H1 (cell line): ENCODE measurements at regions not wholly inside any gene's neighbourhood (a gene's known extent, or its start where the extent isn't known, plus 50 kb on each side); places are given as distances from the start of the nearest gene placed in this dataset.

ENCODE experiments used
- CTCF ChIA-PET: fragments of 300-600 bp; sonication (Branson Sonifier 250); formaldehyde crosslinking; loops from one replicate; lab custom pipeline; 2021; ENCODE audit not compliant: partially characterized antibody; lab: Charles Lee
- POLR2A ChIA-PET: fragments of 300-600 bp; sonication (Branson Sonifier 250); formaldehyde crosslinking; loops from one replicate; lab custom pipeline; 2021; ENCODE audit warnings: inconsistent platforms; ENCODE audit not compliant: partially characterized antibody; lab: Charles Lee
- DNase-seq, 2 experiments: peaks; one replicate each; pipeline versions ENCODE4 v3.0.0 to v3.0.0-alpha.2; 2010 to 2022; ENCODE audit warnings: low spot score in 2 of 2, low read depth in 1 of 2, mixed read lengths in 1 of 2
- FAIRE-seq: peaks from 2 replicates; lab custom pipeline; 2011; peaks lifted over from hg19 to GRCh38; lab: Jason Lieb, UNC
- H2AFZ ChIP-seq: 2 replicates; pipeline ENCODE4 v1.8.1; 2012; ENCODE audit warnings: low read length, inconsistent platforms
- H2AK5ac ChIP-seq: 2 replicates; pipeline ENCODE4 v1.6.1; 2013; ENCODE audit warnings: low read depth, low read length
- H2BK120ac ChIP-seq: replicated peaks from 2 replicates; pipeline ENCODE3; 2013; ENCODE audit warnings: low read depth, low read length, inconsistent platforms
- H2BK12ac ChIP-seq: 2 replicates; pipeline ENCODE4 v1.6.1; 2013; ENCODE audit warnings: low read depth, low read length
- H2BK15ac ChIP-seq: 2 replicates; pipeline ENCODE4 v1.6.1; 2013; ENCODE audit warnings: low read length
- H2BK20ac ChIP-seq: 2 replicates; pipeline ENCODE4 v1.6.1; 2013; ENCODE audit warnings: low read length
- H2BK5ac ChIP-seq: 2 replicates; pipeline ENCODE4 v1.6.1; 2013; ENCODE audit warnings: low read depth, low read length
- H3K14ac ChIP-seq: 2 replicates; pipeline ENCODE4 v1.6.1; 2013; ENCODE audit warnings: inconsistent platforms; ENCODE audit not compliant: insufficient read length
- H3K18ac ChIP-seq: 2 replicates; pipeline ENCODE4 v1.6.1; 2013; ENCODE audit warnings: low read length; ENCODE audit errors: extremely low read depth
- H3K23ac ChIP-seq: 2 replicates; pipeline ENCODE4 v1.6.1; 2013; ENCODE audit warnings: inconsistent platforms; ENCODE audit not compliant: insufficient read length
- H3K23me2 ChIP-seq: 2 replicates; pipeline ENCODE4 v1.6.1; 2013; ENCODE audit warnings: low read depth, low read length
- H3K27ac ChIP-seq: 2 replicates; pipeline ENCODE4 v1.6.1; 2011; ENCODE audit warnings: low read depth, low read length, inconsistent platforms
- H3K27me3 ChIP-seq, 4 experiments: replicated peaks in 1 of 4; 1 replicate in 1 of 4; 2 replicates in 3 of 4; pipeline versions ENCODE4 v1.6.1 to v1.8.1; 2011 to 2013; ENCODE audit warnings: low read length in 3 of 4, mild to moderate bottlenecking in 3 of 4, inconsistent platforms in 2 of 4, mixed read lengths in 2 of 4, moderate library complexity in 1 of 4; ENCODE audit not compliant: control insufficient read depth in 3 of 4, insufficient read depth in 3 of 4; ENCODE audit errors: extremely low read depth in 1 of 4
- H3K36me3 ChIP-seq, 4 experiments: 2 replicates each; pipeline versions ENCODE4 v1.6.1 to v1.8.1; 2011 to 2013; ENCODE audit warnings: mild to moderate bottlenecking in 4 of 4, low read length in 3 of 4, moderate library complexity in 2 of 4, control low read depth in 1 of 4, inconsistent platforms in 1 of 4; ENCODE audit not compliant: insufficient read depth in 4 of 4, control insufficient read depth in 2 of 4
- H3K4ac ChIP-seq: replicated peaks from 2 replicates; pipeline ENCODE3; 2013; ENCODE audit warnings: low read length, low read depth, mixed read lengths, inconsistent platforms; ENCODE audit not compliant: insufficient read length
- H3K4me1 ChIP-seq, 4 experiments: replicated peaks in 1 of 4; 1 replicate in 1 of 4; 2 replicates in 3 of 4; pipeline versions ENCODE4 v1.6.1 to v1.8.1; 2011 to 2013; ENCODE audit warnings: low read length in 3 of 4, inconsistent platforms in 2 of 4, mixed read lengths in 1 of 4; ENCODE audit not compliant: insufficient read depth in 4 of 4, control insufficient read depth in 3 of 4
- H3K4me2 ChIP-seq, 2 experiments: 2 replicates each; pipeline versions ENCODE4 v1.6.1 to v1.8.1; 2011 to 2013; ENCODE audit warnings: low read depth in 2 of 2, low read length in 2 of 2, control low read depth in 1 of 2, inconsistent platforms in 1 of 2, mild to moderate bottlenecking in 1 of 2; ENCODE audit not compliant: insufficient read depth in 1 of 2
- H3K4me3 ChIP-seq, 4 experiments: fragments of 200-600, 300-600 bp in 1 of 4; sonication (generic), shearing (Covaris generic), sonication (Bioruptor Twin) in 1 of 4; 2 replicates each; pipeline versions ENCODE4 v1.5.1 to v1.8.1; 2011 to 2016; ENCODE audit warnings: low read length in 4 of 4, low read depth in 3 of 4, control low read depth in 2 of 4, inconsistent platforms in 2 of 4, mild to moderate bottlenecking in 2 of 4, mixed read lengths in 1 of 4, moderate library complexity in 1 of 4; ENCODE audit not compliant: insufficient read depth in 2 of 4; ENCODE audit errors: extremely low read depth in 1 of 4
- H3K56ac ChIP-seq: replicated peaks from 2 replicates; pipeline ENCODE3; 2013; ENCODE audit warnings: low read depth, mild to moderate bottlenecking, mixed read lengths, low read length, inconsistent platforms; ENCODE audit not compliant: insufficient read length
- H3K79me1 ChIP-seq: 2 replicates; pipeline ENCODE4 v1.6.1; 2013; ENCODE audit warnings: low read depth, low read length, control low read depth
- H3K79me2 ChIP-seq, 2 experiments: 2 replicates each; pipeline versions ENCODE4 v1.6.1 to v1.8.1; 2012 to 2013; ENCODE audit warnings: low read length in 2 of 2, mild to moderate bottlenecking in 2 of 2, inconsistent platforms in 1 of 2; ENCODE audit not compliant: insufficient read depth in 2 of 2, control insufficient read depth in 1 of 2
- H3K9ac ChIP-seq, 4 experiments: replicated peaks in 1 of 4; 1 replicate in 1 of 4; 2 replicates in 3 of 4; pipeline versions ENCODE4 v1.6.1 to v1.8.1; 2011 to 2013; ENCODE audit warnings: low read depth in 3 of 4, low read length in 3 of 4, control low read depth in 2 of 4, mild to moderate bottlenecking in 2 of 4, moderate library complexity in 2 of 4, inconsistent platforms in 1 of 4; ENCODE audit errors: extremely low read depth in 1 of 4
- H3K9me3 ChIP-seq, 2 experiments: 2 replicates each; pipeline versions ENCODE4 v1.6.1 to v1.8.1; 2012 to 2013; ENCODE audit warnings: mild to moderate bottlenecking in 2 of 2, moderate library complexity in 2 of 2, control low read depth in 1 of 2, inconsistent platforms in 1 of 2, low read depth in 1 of 2, low read length in 1 of 2, mixed read lengths in 1 of 2; ENCODE audit not compliant: insufficient read depth in 2 of 2
- H4K20me1 ChIP-seq, 2 experiments: replicated peaks in 1 of 2; 2 replicates each; pipeline versions ENCODE3 to v1.8.1; 2011 to 2013; ENCODE audit warnings: inconsistent platforms in 2 of 2, low read length in 2 of 2, mild to moderate bottlenecking in 1 of 2; ENCODE audit not compliant: insufficient read depth in 2 of 2, control insufficient read depth in 1 of 2
- H4K5ac ChIP-seq: 2 replicates; pipeline ENCODE4 v1.6.1; 2013; ENCODE audit warnings: low read length, low read depth, mixed read lengths, inconsistent platforms; ENCODE audit not compliant: insufficient read length
- H4K8ac ChIP-seq: 2 replicates; pipeline ENCODE4 v1.8.0; 2013; ENCODE audit warnings: mild to moderate bottlenecking, moderate library complexity, low read length, inconsistent platforms; ENCODE audit not compliant: insufficient read depth; ENCODE audit errors: extremely low read depth
- H4K91ac ChIP-seq: replicated peaks from 2 replicates; pipeline ENCODE3; 2013; ENCODE audit warnings: low read length, mixed read lengths, inconsistent platforms; ENCODE audit not compliant: insufficient read length
- EP300 ChIP-seq, 2 experiments: IDR thresholded peaks; 1 replicate in 1 of 2; 2 replicates in 1 of 2; pipeline ENCODE4 v1.6.1; 2011 to 2012; ENCODE audit warnings: low read depth in 2 of 2, low read length in 2 of 2, mild to moderate bottlenecking in 2 of 2, borderline replicate concordance in 1 of 2, inconsistent platforms in 1 of 2, moderate library complexity in 1 of 2
- FOSL1 ChIP-seq: IDR thresholded peaks from 2 replicates; pipeline ENCODE4 v1.6.1; 2011; ENCODE audit warnings: mild to moderate bottlenecking, low read depth, low read length, moderate library complexity; ENCODE audit not compliant: insufficient read depth
- NANOG ChIP-seq: IDR thresholded peaks from 2 replicates; pipeline ENCODE4 v1.6.1; 2011; ENCODE audit warnings: low read length, low read depth, mild to moderate bottlenecking, inconsistent platforms; ENCODE audit not compliant: insufficient read depth, poor library complexity, severe bottlenecking
- RNF2 ChIP-seq: fragments of 200-900, 300-1000 bp; sonication (generic); IDR thresholded peaks from 2 replicates; pipeline ENCODE4 v1.7.1; 2016; ENCODE audit warnings: borderline replicate concordance, low read depth, mild to moderate bottlenecking, antibody characterized with exemption, low read length; ENCODE audit not compliant: poor library complexity, severe bottlenecking; ENCODE audit errors: missing control alignments
- SP2 ChIP-seq: IDR thresholded peaks from 2 replicates; pipeline ENCODE4 v1.6.1; 2012; ENCODE audit warnings: mild to moderate bottlenecking, low read length, inconsistent platforms
- WGBS, 2 experiments: shearing (Covaris generic) in 1 of 2; methylation state at CpG; one replicate each; pipeline versions ENCODE4 v1.1.6 to v1.1.7; 2013 to 2015; ENCODE audit warnings: low lambda C conversion rate in 2 of 2, mixed read lengths in 2 of 2, inconsistent platforms in 1 of 2, low coverage in 1 of 2, missing lambda C conversion rate in 1 of 2; ENCODE audit not compliant: insufficient replicate concordance in 2 of 2, insufficient coverage in 1 of 2, insufficient read length in 1 of 2; ENCODE audit errors: extremely low coverage in 1 of 2, missing lambda C conversion rate in 1 of 2; 5-methylcytosine and 5-hydroxymethylcytosine counted together
- TF ChIP-seq, protein P1 (sequence below): IDR thresholded peaks from 2 replicates; pipeline ENCODE4 v1.6.1; 2012; ENCODE audit warnings: inconsistent platforms

DNA sequence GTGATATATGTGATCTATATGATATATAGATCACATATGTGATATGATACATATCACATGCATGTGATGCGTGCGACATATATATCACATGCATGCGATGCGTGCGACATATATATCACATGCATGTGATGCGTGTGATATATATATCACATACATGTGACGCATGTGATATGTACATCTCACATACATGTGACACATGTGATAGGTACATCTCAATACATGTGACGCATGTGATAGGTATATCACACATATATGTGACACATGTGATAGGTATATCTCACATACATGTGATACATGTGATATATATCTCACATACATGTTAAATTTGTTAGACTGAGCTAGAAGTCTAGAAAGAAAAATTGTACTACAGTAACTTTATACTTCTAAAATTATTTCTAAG, 1095.9 kb downstream of the EFNA5 start:
- Histone ChIP-seq H2BK5ac (no peak overlapping the region), H3K4me3 (no peak overlapping the region), H3K4me2 (no peak overlapping the region), H3K9me3 (peaks cover 0 to 3% of the 10 kb centered on the region in 2 experiments; a peak in 1 of 4 replicates), H3K27ac (no peak overlapping the region), H4K91ac (no peak overlapping the region), H3K79me2 (no peaks in the 10 kb centered on the region), H4K5ac (no peak overlapping the region), H2BK20ac (no peak overlapping the region), H2BK15ac (no peak overlapping the region), H3K18ac (no peak overlapping the region), H2BK12ac (no peak overlapping the region), H3K14ac (no peak overlapping the region), H3K23me2 (no peaks in the 10 kb centered on the region), H3K36me3 (no peaks in the 10 kb centered on the region), H3K27me3 (no peaks in the 10 kb centered on the region)
- FAIRE-seq (no peak), DNase-seq (no peak)
- WGBS, 2 experiments = 93% methylated on average over 8 of the region's 8 CpGs; no CpG with 5 or more reads in 1 of the 2 experiments
- CTCF ChIA-PET = interaction anchor here (0.6 kb wide), 1 partner anchor 125 kb away, joined by 3 read pairs; no protein-coding TSS in a partner anchor
- POLR2A ChIA-PET = no interaction called here
- no peak for TF ChIP-seq FOSL1
- no peak for TF ChIP-seq NANOG
- TF ChIP-seq RNF2 = no peak
- TF ChIP-seq EP300 (IDR thresholded peaks at IDR 0.05; ENCODE audit: borderline replicate concordance in 1 of 2, low read depth in 2 of 2, low read length in 2 of 2) = no peak
- TF ChIP-seq, protein P1, sequence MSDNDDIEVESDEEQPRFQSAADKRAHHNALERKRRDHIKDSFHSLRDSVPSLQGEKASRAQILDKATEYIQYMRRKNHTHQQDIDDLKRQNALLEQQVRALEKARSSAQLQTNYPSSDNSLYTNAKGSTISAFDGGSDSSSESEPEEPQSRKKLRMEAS = no peak
- no peak for TF ChIP-seq SP2
- TF ChIP-seq, all 59 proteins: peak for 0
- no peak overlapping the region for H3K56ac ChIP-seq
- no peak overlapping the region for H2BK120ac ChIP-seq
- no peaks in the 10 kb centered on the region for H3K4me1 ChIP-seq
- no peak overlapping the region for H3K9ac ChIP-seq
- no peaks in the 10 kb centered on the region for H3K79me1 ChIP-seq
- H4K20me1 ChIP-seq = no peaks in the 10 kb centered on the region
- H3K4ac ChIP-seq = no peak overlapping the region
- no peak overlapping the region for H2AK5ac ChIP-seq
- no peak overlapping the region for H3K23ac ChIP-seq
- H2AFZ ChIP-seq = no peak overlapping the region
- H4K8ac ChIP-seq = no peak overlapping the region
